LHCN-M2 (cell line): ENCODE measurements at regions not wholly inside any gene's neighbourhood (a gene's known extent, or its start where the extent isn't known, plus 50 kb on each side); places are given as distances from the start of the nearest gene placed in this dataset.
A peak's percentile ranks its signal among the peaks of the same experiment; 100 is the strongest.
"Not testable (repeated sequence)": the region's sequence is repeated elsewhere in the genome, so short reads cannot be mapped to it uniquely, and the experiment has no call there.

Source experiments
- DNase-seq: peaks from one replicate; pipeline ENCODE4 v3.0.0-alpha.2; 2012; ENCODE audit warnings: low read depth

DNA sequence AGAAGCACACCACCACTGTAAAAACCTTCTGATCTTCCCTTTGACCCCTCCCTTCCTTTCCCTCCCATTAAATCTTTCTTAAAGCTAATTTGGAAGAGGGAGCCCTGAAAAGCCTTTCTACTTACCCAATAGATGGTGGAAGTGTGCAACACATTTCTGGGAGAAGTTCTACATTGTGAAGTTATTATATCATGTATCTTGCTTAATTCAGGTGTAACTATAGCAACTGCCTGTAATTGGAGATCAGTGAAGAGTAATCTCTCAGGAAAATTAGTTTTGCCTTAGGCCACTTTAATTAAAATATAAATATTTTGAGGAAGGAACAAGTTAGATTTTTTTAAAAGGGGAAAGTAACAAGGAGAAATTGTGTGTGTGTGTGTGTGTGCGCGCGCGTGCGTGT is 266.0 kb downstream of the SH3BP4 start:
- DNase-seq = no peak

DNA sequence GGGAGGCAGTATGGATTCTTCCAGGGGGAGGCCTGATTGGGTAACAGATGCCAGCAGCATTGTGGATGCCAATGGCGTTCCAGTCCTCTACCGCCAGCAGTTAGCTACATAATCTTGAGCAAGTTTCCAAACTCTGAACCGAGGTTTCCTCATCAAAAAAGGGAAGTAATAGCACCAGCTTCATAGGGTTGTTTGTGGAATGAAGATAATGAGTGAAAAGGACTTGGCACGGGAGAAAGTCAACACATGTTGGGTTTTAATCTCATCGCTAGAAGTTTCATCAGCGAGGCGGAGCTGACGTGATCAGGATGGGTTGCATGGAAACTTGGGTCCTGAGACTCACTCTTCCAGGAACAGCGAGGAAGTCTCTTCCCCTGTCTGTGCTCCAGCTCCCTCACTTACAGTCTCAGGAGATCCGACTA is 266.7 kb downstream of the SH3BP4 start:
- DNase-seq = no peak

DNA sequence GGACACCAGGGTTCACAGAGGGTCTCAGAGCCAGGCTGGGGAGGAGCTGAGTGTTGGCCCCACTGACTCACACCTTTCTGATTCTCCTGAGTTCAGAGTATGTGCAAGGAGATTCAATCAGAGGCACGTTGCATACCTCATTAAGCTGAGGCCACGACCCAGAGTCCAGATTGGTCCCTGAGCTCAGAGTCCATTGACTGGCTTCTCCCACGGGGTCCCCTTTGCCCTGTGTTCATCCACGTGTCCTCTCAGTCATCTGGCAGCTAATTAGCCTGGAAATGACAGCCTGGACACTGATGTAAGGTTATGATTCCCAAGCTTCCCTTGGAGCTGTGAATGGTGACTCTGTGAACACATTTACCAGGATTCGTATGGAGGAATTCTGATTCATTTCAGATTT is 267.2 kb downstream of the SH3BP4 start:
- no peak for DNase-seq

- DNase-seq = no peak
Observed at GRCh38 chr2:235220331-235220730, 268.5 kb downstream of the SH3BP4 start.

GRCh38 chr2:235223011-235223410 is 270.8 kb upstream of the AGAP1 start:
- DNase-seq = no peak

DNA sequence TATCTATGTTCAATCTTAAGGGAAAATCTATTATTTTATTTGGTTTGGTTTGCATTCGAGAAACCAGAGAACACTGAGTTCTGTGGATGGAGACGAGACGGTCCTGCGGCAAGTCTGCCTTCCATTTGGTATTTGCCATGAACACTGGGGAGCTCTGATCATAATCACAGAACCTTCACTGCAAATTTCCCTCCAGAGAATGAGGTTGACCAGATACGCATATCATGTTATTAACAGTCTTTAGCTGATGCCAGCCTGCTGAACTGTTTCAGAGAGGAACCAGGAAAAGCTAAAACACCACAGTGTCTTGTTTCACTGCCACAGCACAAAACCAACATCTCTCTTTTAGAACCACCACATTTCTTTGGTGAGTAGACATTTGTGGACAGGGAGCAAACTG is 269.4 kb upstream of the AGAP1 start:
- DNase-seq = no peak

DNA sequence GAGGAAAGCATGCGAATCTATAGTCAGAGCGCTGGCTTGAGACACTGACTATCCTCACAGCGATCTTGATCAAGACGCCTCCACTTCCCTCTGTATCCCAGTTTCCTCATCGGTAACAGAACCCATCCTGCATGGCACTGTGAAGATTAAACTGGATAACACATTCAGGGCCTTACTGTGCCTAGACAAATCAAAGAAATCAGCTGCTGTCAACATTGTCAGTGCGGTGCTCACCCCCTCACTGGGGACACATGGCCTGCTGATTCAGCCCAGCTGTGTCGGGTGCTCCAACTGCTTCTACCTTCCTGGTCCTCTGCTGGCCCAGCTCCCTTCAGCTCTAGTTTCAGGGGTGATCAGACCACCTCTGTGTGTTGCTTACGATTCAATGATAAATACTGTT is 268.6 kb upstream of the AGAP1 start:
- DNase-seq = no peak

DNA sequence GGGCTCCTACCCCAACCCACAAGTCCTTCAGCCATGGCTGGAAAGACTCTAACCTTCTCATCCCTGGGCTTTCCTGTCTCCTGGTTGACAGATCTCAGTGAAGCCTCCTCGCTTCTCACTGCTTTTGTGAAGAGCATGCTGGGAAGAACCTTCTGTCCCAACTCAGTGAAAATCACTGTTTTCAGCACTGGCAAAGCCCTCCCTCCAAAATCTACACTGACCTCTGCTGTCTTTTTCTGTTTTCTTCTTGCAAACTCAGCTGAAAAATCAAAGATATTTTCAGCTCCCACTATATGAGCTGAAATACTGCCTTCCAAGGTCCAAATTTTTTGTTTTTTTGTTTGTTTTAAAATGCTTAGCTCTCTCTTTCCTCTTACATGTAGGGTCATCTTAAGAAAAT is 266.3 kb upstream of the AGAP1 start:
- no peak for DNase-seq

DNA sequence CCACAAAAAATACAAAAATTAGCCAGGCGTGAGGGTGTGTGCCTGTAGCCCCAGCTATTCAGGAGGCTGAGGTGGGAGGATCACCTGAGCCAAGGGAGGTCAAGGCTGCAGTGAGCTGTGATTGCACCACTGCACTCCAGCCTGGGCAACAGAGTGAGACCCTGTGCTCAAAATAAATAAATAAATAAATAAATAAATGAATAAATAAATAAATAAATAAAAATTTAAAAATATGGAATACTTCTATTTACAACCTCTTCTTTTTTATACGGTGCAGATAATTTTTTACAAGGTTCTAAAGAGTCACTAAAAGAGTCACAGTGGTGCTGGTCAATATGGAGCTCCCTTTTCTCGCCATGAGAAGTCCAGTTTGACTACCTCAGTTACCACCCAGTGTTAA is 265.4 kb upstream of the AGAP1 start:
- not testable (repeated sequence) for DNase-seq

GRCh38 chr2:235229236-235229635 is 264.6 kb upstream of the AGAP1 start:
- DNase-seq = no peak

- no peak for DNase-seq
Observed at GRCh38 chr2:235230821-235231601, 262.8 kb upstream of the AGAP1 start.

- no peak for DNase-seq
Observed at GRCh38 chr2:235232449-235233433, 261.1 kb upstream of the AGAP1 start.

- DNase-seq = peak; percentile 62
Observed at GRCh38 chr2:235234736-235235135, 259.1 kb upstream of the AGAP1 start.

GRCh38 chr2:235235977-235236767 is 257.7 kb upstream of the AGAP1 start:
- DNase-seq = no peak

DNA sequence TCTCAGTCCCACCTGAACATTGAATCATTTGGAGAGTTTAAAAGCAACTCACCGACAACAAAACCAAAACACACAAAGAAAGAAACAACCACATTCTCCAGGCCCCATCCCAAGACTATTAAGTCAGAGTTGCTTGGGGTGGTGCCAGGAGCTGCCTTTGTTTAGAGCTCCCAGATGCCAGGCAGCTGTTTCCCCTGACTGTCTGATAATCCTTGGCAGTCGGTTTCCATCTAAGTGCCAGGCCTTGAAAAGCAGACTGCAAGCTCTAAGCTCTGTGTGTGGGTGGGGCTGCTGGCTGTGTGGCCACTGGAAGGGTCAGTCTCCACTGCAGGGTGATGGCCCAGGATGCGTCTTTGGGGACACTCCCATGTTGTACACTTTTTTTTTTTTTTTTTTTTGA is 255.3 kb upstream of the AGAP1 start:
- DNase-seq = peak; percentile 68

- no peak for DNase-seq
Observed at GRCh38 chr2:235240574-235240973, 253.3 kb upstream of the AGAP1 start.

DNA sequence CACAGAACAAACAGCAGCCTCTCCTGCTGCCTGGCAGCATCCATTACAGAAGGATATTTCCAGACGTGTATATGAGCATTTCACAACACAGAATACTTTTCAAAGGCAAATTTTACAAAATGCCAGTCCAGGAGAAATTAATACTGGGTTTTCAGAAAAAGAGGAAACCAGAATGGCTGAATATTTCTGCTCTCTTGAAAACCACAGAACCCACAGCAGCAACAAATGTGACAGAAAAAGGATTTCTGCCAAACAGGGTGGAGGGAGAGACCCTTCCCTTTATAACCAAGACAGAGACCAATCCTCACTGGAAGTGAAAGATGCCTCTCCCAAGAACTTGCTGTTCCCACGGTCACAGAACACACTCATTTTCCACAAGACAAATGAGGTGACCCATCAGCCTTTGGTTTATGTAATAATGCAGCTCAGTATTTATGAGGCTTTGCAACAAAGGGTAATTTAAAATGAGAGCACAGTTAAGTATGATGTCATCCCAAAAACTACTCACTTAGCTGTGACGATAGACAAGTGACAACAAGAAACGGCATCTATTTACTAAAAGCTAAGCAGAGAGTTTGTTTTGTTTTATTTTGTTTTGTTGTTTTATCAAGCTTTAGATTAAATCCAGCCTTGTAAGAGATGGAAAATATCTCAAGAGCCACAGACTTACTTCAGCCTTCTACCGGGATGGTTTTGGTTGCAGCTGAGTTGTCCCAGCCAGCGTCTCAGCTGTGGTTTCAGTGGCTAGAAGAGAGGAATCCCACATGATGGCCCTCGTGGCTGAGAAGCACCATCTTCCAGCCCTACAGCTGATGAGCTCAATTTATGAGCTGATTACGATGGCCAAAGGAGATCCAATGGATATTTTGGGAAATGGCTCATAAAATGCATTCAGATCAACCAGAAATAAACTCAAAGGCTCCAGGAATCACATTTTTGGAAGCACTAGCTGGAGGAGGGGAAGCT is 249.3 kb upstream of the AGAP1 start:
- DNase-seq = no peak

DNA sequence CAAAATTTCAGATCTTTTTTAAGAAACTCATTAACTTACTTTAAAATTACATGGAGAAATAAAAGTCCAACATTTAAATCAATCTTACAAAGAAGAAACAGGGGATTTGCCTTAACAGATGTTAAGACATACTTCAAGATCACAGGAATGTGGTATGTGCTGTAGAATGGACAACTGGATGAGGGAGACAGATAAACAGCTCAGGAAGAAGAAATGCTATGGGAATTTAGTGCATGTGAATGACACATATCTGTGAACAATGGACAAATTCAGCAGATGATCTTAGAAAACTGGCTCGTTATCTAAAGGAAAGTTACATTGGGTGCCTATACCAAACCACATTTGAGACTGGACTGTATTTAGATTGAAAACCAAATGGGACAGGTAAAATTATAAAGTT is 246.8 kb upstream of the AGAP1 start:
- no peak for DNase-seq

- no peak for DNase-seq
Observed at GRCh38 chr2:235255693-235256092, 238.2 kb upstream of the AGAP1 start.

GRCh38 chr2:235257590-235257989 is 236.3 kb upstream of the AGAP1 start:
- no peak for DNase-seq

- no peak for DNase-seq
Observed at GRCh38 chr2:235262750-235263149, 231.1 kb upstream of the AGAP1 start.
